Smooth muscle cell (in vitro differentiated cells): ENCODE measurements at regions not wholly inside any gene's neighbourhood (a gene's known extent, or its start where the extent isn't known, plus 50 kb on each side); places are given as distances from the start of the nearest gene placed in this dataset.
A peak's percentile ranks its signal among the peaks of the same experiment; 100 is the strongest.

Experiments
- DNase-seq: peaks from one replicate; lab custom pipeline; 2025; ENCODE audit not compliant: unreplicated experiment; lab: John Stamatoyannopoulos, UW
- H2AFZ ChIP-seq: fragments of 200-600 bp; sonication (generic); 2 replicates; pipeline ENCODE4 v1.6.0; 2016; ENCODE audit warnings: antibody characterized with exemption, low read depth, mild to moderate bottlenecking
- H3F3A ChIP-seq: fragments of 200-600 bp; sonication (generic); 2 replicates; pipeline ENCODE4 v1.6.0; 2017; ENCODE audit warnings: antibody characterized with exemption, low read depth
- H3K27ac ChIP-seq: fragments of 200-600 bp; sonication (generic); 2 replicates; pipeline ENCODE4 v1.5.1; 2016; ENCODE audit warnings: low read depth, mild to moderate bottlenecking
- H3K27me3 ChIP-seq: fragments of 200-600 bp; sonication (generic); 2 replicates; pipeline ENCODE4 v1.6.1; 2016; ENCODE audit warnings: low read depth, mild to moderate bottlenecking
- H3K36me3 ChIP-seq: fragments of 200-600 bp; sonication (generic); 2 replicates; pipeline ENCODE4 v1.5.1; 2016; ENCODE audit warnings: low read depth
- H3K4me1 ChIP-seq: fragments of 200-600 bp; sonication (generic); 2 replicates; pipeline ENCODE4 v1.5.1; 2016; ENCODE audit warnings: low read depth
- H3K4me2 ChIP-seq: fragments of 200-600 bp; sonication (generic); 2 replicates; pipeline ENCODE4 v1.6.0; 2016; ENCODE audit warnings: mild to moderate bottlenecking
- H3K4me3 ChIP-seq: fragments of 200-600 bp; sonication (generic); 2 replicates; pipeline ENCODE4 v1.5.1; 2016; ENCODE audit warnings: mild to moderate bottlenecking
- H3K79me2 ChIP-seq: fragments of 200-600 bp; sonication (generic); 2 replicates; pipeline ENCODE4 v1.6.0; 2016; ENCODE audit warnings: low read depth, mild to moderate bottlenecking
- H3K9ac ChIP-seq: fragments of 200-600 bp; sonication (generic); 2 replicates; pipeline ENCODE4 v1.6.0; 2016; ENCODE audit warnings: low read depth
- H3K9me3 ChIP-seq: fragments of 200-600 bp; sonication (generic); replicated peaks from 2 replicates; pipeline ENCODE4 v1.5.1; 2016; ENCODE audit warnings: low read depth
- H4K20me1 ChIP-seq: fragments of 200-600 bp; sonication (generic); 2 replicates; pipeline ENCODE4 v1.6.0; 2016; ENCODE audit warnings: low read depth
- CTCF ChIP-seq: fragments of 200-600 bp; sonication (generic); IDR thresholded peaks from 2 replicates; pipeline ENCODE4 v1.5.1; 2017; ENCODE audit warnings: borderline replicate concordance, mild to moderate bottlenecking, antibody characterized with exemption; ENCODE audit not compliant: insufficient read depth, poor library complexity, severe bottlenecking
- WGBS: methylation state at CpG from one replicate; pipeline ENCODE4 v1.1.7; 2016; ENCODE audit warnings: low lambda C conversion rate; 5-methylcytosine and 5-hydroxymethylcytosine counted together

GRCh38 chr10:44199991-44200655, 184.8 kb downstream of the CXCL12 start:
- DNase-seq, result no peak
- no peak overlapping the region for H3K4me3 ChIP-seq
- no peaks in the 10 kb centered on the region for H3K36me3 ChIP-seq
- TF ChIP-seq CTCF, result no peak
- peaks cover 3% of the 10 kb centered on the region for H3K4me1 ChIP-seq
- no peaks in the 10 kb centered on the region for H3K9me3 ChIP-seq
- no peaks in the 10 kb centered on the region for H3K79me2 ChIP-seq
- no peak overlapping the region for H2AFZ ChIP-seq
- 92% methylated on average over 12 of the region's 12 CpGs for WGBS
- no peak overlapping the region for H3K4me2 ChIP-seq
- H3K9ac ChIP-seq, result no peak overlapping the region
- no peak overlapping the region for H3K27ac ChIP-seq
- no peaks in the 10 kb centered on the region for H3K27me3 ChIP-seq
- H4K20me1 ChIP-seq, result no peaks in the 10 kb centered on the region
- peaks cover 8% of the 10 kb centered on the region for H3F3A ChIP-seq

GRCh38 chr10:44199267-44199666, 185.6 kb downstream of the CXCL12 start:
- no peak overlapping the region for H3K4me3 ChIP-seq
- H3K79me2 ChIP-seq, result no peaks in the 10 kb centered on the region
- no peaks in the 10 kb centered on the region for H4K20me1 ChIP-seq
- H3K27ac ChIP-seq, result no peak overlapping the region
- peaks cover 8% of the 10 kb centered on the region for H3F3A ChIP-seq
- H2AFZ ChIP-seq, result no peak overlapping the region
- H3K36me3 ChIP-seq, result no peaks in the 10 kb centered on the region
- over 99% methylated on average over 3 of the region's 3 CpGs for WGBS
- H3K9me3 ChIP-seq, result no peaks in the 10 kb centered on the region
- H3K4me2 ChIP-seq, result no peak overlapping the region
- no peak for DNase-seq
- no peaks in the 10 kb centered on the region for H3K4me1 ChIP-seq
- no peak for TF ChIP-seq CTCF
- no peaks in the 10 kb centered on the region for H3K27me3 ChIP-seq
- H3K9ac ChIP-seq, result no peak overlapping the region

DNA sequence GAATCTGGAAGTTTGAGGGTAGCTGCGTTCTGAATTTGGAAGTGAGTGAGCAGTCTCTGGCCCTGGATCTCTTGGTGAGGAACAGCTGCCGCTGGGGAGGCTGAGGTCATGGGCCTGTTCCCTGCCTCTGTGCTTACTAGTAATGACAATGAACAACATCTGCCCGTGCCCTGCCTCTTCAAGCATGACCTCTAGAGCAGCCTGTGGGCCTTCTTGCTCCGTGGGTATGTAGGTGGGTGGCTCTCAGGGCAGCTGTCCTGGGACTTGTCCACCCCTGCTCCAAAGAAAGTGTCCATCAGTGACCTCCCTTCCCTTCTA, 186.2 kb downstream of the CXCL12 start:
- no peak overlapping the region for H2AFZ ChIP-seq
- no peaks in the 10 kb centered on the region for H3K36me3 ChIP-seq
- H3K27me3 ChIP-seq, result no peaks in the 10 kb centered on the region
- H3K79me2 ChIP-seq, result no peaks in the 10 kb centered on the region
- no peak overlapping the region for H3K9ac ChIP-seq
- 62% methylated on average over 4 of the region's 4 CpGs for WGBS
- no peaks in the 10 kb centered on the region for H3K4me1 ChIP-seq
- H3K4me3 ChIP-seq, result no peak overlapping the region
- peaks cover 8% of the 10 kb centered on the region for H3F3A ChIP-seq
- peak overlapping the region; percentile 10 for H3K4me2 ChIP-seq
- H3K27ac ChIP-seq, result peak overlapping the region; percentile 3
- no peak for TF ChIP-seq CTCF
- DNase-seq, result no peak
- H3K9me3 ChIP-seq, result no peaks in the 10 kb centered on the region
- H4K20me1 ChIP-seq, result no peaks in the 10 kb centered on the region

DNA sequence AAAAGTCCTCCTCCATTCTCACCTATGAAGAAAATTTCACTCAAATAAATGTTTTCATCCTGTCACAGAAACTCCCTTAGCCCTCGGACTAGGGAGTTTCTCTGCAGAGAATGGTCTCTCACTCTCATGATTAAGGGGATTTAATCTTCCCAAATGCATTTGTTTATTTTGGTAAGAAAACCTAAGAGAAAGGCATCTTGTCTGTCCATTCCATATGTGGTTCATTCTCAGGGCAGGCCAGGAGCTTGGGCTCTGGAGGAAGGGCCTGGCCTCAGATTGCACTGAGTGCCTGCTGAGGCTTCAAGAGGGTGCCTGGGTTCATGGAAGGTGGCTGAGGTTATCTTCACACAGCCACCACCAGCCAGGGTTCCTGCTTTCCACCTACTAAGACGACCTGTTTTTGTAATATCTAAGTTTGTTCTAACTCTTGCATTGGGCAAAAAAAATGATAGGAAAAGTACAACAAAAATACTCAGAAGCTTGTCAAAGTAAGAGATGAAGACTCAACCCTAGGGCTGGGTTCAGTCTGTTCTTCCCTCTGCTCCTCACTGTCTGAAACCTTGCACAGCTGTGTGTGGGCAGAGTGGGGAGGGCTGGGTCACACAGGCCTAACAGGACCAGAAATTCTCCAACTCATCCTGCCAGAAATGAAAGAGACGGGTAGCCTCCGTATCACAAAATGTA, 186.7 kb downstream of the CXCL12 start:
- H2AFZ ChIP-seq, result no peak overlapping the region
- no peak overlapping the region for H3K9ac ChIP-seq
- peak overlapping the region; percentile 3 for H3K27ac ChIP-seq
- DNase-seq, result no peak
- H3K27me3 ChIP-seq, result no peaks in the 10 kb centered on the region
- no peak overlapping the region for H3K4me3 ChIP-seq
- no peaks in the 10 kb centered on the region for H3K36me3 ChIP-seq
- H3K4me2 ChIP-seq, result peak overlapping the region; percentile 10
- WGBS, result 45% methylated on average over 4 of the region's 4 CpGs
- peaks cover 8% of the 10 kb centered on the region for H3F3A ChIP-seq
- no peak for TF ChIP-seq CTCF
- H4K20me1 ChIP-seq, result no peaks in the 10 kb centered on the region
- H3K4me1 ChIP-seq, result no peaks in the 10 kb centered on the region
- H3K79me2 ChIP-seq, result no peaks in the 10 kb centered on the region
- no peaks in the 10 kb centered on the region for H3K9me3 ChIP-seq
